Frontal cortex (tissue), 3 donors: ENCODE measurements at regions not wholly inside any gene's neighbourhood (a gene's known extent, or its start where the extent isn't known, plus 50 kb on each side); places are given as distances from the start of the nearest gene placed in this dataset.

Experiments
- DNase-seq, 2 donors: peaks; one replicate each; pipeline ENCODE4 v3.0.0; 2012; ENCODE audit warnings: low spot score in 2 of 2
- FAIRE-seq: peaks from 2 replicates; lab custom pipeline; 2012; peaks lifted over from hg19 to GRCh38; lab: Jason Lieb, UNC
- donor health status: control.
- donor health status: control.
- donor health status: control.

DNA sequence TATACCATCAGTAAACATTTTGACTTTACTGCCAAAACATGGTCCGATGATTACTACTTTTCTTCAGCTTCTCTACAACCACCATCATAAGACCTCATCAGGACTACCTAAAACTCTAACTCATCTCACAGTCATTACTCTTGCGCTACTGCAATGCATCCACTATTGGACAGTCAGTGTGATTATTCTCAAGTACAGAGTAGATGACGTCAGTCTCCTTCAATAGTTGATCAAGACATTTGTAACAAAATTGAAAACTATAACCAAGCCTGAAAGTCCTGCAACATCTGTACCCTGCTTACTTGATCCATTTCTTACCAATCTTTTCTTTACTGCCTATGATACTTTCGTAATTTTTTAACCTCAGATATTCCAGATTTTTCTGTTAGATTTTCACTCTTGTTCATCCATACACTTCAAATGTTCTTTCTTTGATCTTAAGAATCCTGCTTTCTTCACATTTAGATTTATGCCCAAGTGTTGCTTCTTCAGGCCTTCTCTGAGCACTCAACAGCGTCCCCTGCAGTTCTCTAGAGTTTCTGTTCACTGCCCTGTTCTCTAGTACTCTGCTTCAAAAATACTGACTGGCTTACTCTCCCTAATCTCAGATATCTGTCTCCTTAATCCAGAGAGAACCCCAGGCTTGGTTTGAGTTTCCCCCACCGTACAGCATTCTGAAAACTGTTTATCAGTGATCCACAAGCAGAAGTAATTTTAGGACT lies 1517.6 kb downstream of the STIM2 start:
- FAIRE-seq (no peak), DNase-seq (no peak)

DNA sequence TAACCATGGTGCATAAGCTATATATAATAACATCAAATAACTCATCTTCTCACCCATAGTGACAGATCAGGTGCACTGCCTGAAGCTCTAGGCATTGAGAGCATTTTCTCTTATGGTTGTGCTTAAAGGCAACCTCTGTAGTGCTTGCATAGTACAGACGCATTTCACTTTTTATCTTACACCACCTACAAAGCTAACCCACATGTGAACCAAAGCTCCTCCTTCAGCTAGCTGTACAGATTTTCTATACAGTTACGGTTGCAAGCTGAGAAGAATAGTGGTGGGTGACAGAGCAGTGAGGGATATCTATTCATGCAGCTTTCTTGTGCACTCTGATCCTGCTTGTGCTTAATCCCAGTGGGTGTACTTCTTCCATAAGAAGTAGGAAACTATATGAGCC lies 1525.2 kb downstream of the STIM2 start:
- FAIRE-seq (no peak), DNase-seq (no peak)

DNA sequence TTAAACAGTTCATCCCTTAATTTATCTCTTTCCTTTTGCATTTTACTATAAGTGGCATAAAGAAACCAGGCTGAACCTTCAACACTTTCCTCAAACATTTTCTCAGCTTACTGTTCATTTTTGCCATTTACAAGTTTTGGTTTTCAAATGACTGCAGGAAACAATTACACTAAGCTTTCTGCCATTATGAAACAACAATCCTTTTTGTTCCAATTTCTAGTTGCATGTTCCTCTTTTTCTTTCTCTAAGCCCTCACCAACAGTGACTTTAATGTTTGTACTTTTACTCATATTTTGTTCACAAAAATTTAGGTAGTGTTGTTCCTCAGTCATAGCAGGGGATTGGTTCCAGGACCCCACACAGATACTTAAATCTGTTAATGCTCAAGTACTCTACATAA lies 1526.1 kb downstream of the STIM2 start:
- FAIRE-seq (no peak), DNase-seq (no peak)

DNA sequence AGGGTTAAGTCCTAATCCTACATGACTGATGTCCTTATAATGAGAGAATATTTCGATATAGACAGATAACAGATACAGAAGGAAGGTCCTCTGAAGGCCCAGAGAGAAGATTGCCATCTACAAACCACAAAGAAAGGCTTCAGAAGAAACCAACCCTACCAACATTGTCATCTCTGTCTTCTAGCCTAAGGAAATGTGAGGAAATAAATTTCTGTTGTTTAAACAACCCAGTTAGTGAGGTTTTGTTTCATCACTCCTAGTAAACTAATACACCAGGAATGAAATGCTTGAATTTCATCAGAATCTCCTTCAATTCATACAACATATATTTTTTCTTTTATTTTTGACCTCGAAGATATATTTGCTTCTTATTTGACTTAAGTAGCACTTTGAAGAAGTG lies 1527.8 kb downstream of the STIM2 start:
- DNase-seq (no peak), FAIRE-seq (no peak)

DNA sequence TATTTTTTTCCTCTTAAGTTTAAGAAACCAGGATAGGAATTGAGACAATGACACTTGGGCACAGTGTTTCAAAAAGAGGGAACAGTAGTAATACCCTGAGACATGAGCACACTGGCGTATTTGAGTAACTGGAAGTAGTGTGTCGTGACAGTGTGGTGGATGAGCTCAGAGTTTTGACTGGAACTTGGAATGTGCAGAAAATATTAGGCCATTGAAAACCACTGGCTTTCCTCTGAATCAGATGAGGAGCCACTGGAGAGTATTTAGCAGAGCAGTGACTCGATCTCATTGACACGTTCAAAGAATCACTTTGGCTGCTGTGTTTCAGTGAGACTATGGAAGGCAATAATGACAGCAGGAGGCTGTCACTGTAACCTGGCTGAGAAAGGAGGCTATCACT lies 1531.2 kb downstream of the STIM2 start:
- FAIRE-seq = no peak
- DNase-seq = no peak

DNA sequence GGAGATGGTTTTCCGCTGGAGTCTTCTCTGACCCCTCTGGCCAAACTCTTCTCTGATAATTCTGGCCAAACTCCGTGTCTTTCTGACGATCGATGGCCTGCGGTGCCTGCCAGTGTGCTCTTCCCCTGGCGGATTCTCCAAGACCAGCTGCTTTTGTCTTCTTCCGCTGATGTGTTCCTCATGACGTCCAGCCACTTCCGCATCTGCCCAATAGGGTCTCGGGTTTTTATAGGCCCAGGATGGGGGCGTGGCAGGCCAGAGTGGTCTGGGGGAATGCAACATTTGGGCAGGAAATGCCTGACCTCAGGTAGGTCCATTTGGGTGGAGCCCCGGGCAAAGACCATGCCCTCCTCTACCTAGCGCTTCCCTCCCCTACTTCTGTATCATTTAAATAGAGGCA lies 1542.1 kb downstream of the STIM2 start:
- DNase-seq (no peak), FAIRE-seq (no peak)

DNA sequence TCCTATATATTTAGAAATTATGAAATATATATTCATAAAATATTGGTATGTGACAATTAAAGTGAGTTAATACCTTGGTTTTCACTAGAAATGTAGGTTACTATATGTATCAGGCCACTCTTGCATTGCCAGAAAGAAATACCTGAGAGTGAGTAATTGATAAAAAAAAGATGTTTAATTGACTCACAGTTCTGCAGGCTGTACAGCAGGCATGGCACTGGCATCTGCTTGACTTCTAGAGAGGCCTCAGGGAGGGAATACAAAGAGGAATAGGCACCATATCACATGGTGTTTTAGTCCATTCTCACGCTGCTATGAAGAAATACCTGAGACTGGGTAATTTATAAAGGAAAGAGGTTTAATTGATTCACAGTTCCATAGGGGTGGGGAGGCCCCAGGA lies 1560.6 kb downstream of the STIM2 start:
- FAIRE-seq (no peak), DNase-seq (no peak)

DNA sequence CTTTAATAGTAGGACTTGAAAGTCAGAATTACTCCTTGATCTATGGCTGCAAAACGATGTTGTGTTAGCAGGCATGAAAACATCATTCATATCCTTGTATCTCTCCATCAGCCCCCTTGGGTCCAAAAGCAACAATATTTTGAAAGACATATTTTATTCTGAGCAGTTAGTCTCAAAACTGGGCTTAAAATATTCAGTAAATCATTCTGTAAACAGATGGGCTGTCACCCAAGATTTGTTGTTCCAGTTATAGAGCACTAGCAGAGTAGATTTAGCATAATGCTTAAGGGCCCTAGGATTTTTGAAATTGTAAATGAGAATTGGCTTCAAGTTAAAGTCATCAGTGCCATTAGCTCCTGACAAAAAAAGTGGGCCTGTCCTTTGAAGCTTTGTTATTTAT lies 1565.6 kb downstream of the STIM2 start:
- no peak for FAIRE-seq
- DNase-seq = no peak

DNA sequence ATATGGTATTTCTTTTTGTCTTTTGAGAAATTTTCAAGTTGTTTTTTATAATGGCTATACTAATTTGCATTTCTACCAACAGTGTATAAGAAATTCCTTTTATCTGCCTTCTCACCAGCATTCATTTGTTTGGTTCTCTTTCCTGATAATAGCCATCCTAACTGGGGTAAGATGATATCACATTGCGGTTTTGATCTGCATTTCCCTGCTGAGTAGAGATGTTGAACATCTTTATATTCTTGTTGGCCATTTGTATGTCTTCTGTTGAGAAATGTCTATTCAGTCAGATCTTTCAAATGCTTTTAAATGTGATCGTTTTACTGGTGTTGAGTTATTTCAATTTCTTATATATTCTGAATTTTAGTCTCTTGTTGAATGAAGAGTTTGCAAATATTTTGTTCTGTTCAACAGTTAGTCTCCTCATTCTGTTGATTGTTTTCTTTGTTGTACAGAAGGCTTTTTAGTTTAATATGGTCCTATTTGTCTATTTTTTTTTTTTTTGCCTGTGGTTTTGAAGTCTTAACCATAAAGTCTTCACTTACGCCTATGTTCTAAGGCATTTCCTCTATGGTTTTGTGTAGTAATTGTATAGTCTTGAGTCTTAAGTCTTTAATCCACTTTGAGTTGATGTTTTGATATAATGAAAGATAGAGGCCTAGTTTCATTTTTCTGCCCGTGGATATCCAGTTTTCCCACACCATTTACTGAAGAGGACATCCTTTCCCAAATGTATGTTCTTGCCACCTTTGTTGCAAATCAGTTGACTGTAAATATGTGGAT lies 1566.9 kb downstream of the STIM2 start:
- DNase-seq (no peak), FAIRE-seq (no peak)

DNA sequence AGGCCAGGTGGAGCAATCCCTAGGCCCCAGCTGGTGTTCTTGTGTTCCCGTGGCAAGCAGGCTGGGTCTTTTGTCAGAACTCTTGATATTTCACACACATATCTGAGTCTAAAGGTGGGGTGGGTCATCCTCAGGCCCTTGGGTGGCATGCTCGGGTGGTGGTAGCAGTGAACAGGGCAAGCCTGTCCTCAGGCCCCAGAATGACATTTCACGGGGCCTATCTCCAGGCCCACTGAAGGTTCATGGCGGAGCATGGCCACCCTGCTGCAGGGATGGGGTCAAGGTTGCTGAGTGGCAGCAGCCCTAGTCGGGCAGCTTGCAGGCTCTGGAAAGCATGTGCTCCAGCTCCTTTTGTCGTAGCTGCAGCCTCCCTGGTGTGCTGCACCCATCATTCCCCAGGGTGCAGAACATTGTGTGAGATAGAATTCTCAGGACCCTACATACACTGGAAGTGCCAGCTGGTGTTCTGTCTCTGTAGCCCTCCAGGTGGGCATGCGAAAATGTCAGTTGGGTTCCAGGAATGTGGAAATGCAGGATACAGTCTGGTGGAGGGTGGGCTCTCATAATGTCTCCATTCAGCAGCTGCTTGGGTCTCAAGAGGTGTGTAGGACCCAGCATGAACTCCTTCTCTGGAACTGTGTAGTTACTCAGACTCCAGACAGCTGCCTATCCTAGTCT lies 1571.8 kb downstream of the STIM2 start:
- no peak for DNase-seq
- FAIRE-seq = no peak

DNA sequence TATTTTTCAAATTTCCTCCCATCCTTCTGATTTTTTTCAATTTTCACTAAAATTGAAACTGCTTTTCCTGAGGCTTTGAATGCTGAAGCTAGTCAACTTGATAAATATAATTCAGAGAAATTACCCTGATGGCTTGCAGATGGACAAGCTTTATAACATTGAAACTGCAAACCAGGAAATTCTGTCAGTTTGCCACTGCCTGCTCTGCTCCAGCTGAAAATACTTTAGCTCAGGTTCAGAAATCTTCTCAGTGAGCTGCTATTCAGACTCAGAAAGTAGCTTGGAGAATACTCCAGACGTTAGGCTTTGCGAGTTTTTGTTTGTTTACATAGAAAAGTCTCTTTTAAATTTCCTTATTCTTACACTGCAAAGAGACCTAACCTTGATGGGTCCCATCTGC lies 1574.7 kb downstream of the STIM2 start:
- DNase-seq (no peak), FAIRE-seq (no peak)

DNA sequence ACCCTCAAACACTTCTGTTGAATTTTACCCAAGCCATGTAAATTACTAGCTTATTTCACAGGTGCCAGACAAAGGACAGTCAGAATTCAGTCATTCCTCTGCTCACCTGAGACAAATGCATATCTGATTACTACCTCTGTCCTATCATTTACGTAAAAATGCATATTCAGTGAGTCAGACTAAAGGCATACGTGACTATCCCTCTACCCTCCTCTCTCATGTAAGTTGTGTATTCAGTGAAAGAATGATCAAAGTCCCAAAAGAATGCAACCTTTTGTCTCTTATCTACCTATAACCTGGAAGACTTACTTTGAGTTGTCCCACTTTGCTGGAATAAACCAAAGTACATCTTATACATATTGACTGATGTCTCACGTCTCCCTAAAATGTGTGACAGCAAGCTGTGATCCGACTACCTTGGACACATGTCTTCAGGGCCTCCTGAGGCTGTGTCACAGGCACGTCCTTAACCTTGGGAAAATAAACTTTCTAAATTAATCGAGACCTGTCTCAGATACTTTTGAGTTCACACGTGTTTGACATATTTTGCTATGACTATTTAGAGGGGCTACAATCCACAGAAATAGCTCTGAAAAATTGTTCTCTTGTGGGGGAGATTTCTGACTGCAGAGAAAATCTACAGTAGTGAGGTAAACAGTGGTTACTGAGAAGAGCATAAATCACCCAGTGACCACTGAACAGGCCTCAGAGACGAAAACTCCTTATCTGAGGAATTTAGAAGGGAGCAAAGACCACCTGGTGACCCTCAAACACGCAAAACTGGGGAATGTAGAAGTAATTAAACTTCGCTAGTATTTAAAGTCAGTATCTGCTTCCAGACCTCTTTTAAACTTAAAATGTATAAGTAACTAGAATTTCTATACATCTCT lies 1575.8 kb downstream of the STIM2 start:
- no peak for FAIRE-seq
- no peak for DNase-seq

DNA sequence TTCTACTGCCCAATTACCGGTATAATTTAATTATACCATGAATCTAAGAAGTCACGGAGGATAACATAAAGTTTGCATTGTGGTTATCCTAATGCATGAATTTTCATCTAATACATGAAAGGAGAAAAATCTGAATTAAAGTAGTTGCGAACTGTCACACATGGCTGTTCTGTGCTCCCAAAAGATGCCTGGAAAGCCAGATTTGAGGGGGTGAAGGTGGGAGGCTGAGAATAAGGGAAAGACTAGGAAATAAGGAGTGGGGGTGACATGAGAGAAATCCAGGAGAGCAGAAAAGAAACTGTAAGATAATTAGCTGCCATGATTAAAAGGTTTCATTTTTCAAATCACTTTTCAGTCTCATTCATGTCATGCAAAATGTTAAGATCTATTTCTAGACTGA lies 1582.7 kb downstream of the STIM2 start:
- FAIRE-seq = no peak

DNA sequence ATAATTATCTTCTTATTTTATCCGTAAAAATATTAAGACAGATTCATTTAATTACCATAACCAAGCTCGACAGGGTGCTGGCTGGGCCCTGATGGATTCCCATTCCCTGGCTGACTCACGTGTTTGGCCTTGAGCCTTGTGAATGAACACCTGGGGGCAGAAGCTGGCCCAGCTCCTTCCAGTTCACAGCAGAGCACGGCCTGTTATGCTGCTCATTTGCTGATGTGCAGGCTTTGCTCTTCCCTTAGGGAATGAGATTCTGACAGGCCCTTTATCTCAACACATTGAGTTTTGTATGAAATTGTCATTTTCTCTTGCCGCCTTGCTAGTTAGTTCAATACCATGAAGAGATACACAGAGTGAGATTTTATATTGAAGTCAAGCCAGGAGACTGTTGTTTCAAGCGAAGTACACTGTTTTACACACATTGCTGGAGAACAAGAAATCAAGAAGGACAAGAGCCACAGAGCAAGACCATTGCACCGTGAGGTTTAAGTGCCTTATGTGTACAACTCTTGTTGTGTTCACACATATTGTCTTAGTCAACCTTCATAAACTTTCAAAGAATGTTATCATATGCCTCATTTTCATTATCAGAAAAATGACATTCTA lies 1583.3 kb downstream of the STIM2 start:
- DNase-seq (no peak), FAIRE-seq (no peak)

More for the DNA sequence above, 1582.7 kb downstream of the STIM2 start:
- DNase-seq = no peak

DNA sequence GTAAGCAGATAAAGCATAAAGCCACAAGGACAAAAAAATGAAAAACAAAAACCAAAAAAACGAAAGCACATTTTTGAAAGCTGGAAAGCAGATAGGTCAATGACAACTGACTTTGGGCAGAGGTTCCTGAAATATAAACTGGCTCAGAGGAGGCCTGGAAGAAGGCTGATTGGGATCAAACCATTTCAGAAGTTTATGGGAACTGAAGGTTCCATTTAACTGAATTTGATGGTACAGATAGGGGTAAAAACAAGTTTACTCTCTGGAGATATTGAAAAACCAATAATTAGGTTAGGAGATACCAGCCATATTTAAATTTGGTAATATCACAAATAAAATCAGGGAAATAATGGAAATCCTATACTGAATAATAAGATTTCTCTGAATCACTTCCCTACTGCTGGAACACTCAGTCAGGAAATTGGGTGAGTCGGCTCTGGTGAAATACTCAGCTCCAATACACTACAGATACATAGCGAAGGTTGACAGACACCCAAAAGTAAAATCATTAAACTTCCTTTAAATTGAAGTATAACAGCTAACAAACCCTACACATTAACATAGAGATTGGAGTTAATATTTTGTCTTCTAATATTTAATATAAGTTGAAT lies 1584.3 kb downstream of the STIM2 start:
- DNase-seq (no peak), FAIRE-seq (no peak)

DNA sequence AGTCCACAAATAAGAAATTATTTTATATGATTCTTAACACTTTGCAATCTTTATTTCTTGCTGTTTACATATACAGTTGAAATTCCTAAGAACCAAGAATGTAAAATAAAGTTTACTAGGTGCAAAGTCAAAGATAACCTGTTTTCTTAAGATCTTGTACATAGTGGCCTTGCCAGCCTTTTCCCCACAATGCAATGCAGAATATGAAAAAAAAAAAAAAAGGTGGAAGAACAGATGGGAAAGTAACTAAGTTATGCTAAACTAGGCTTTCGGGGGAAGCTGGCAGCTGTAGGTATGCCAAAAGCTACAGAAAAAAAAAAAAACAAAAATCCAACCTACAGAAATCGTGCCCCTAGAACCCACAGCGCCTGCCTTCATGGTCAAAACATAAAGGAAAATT lies 1588.4 kb downstream of the STIM2 start:
- DNase-seq (no peak), FAIRE-seq (no peak)

DNA sequence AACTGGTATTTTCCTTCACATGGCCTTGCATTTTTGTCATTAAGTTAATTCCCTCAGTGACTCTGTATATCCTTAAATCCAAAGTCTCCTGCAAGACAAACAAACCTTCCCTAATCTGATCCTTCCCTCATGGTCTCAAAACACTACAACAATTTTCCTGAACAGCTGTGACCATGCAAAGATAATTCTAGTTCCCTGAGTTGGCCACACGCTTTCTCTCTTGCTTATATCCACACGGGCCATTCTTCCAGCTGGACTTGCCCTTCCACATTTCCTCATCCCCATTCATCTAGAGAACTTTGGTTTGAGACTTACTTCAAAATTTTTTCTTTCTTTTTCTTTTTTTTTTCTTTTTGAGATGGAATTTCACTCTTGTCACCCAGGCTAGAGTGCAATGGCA lies 1590.7 kb downstream of the STIM2 start:
- FAIRE-seq (no peak), DNase-seq (no peak)

DNA sequence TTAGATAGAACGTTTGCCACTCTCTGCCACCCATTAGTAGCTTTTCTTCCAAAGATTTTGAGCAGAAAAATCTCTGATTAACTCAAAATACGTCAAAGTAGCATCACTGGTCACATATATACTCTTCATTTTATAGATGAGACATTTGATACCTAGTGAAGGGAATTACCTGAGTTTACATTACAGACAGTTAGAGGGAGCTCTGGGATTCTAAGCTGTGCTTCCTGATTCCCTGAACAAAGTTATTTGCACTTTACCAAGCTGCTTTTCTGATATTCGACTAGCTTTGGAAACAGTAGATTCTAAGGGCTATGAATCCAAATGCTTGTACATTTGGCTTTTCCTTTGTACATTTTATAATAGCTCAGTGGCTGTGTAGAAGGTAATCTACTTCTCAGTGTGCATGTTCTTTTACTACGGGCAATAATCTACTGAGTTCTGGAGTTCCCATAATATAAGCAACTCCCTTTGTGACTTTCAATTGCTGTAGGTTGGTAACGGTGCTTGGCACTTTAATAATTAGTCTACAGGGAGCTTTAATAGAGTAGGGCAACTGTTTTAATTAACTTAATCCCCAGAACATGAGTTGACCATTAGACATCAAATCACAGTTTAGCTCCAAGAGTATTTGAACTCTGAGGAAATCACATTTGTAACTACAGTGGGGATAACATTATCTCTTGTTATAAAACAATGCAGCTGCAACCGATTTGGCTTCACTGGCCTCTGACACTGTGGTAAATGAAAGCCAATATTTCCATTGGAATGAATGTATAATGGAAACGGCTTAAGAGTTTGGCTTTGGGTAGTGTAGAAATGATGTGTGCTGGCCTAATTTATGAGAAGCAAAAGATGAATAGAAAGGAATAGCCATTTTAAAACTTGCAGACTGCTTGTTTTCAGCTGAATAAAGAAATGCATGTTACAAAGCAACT lies 1602.4 kb downstream of the STIM2 start:
- FAIRE-seq (no peak), DNase-seq (no peak)
